ENCODE measurements at regions not wholly inside any gene's neighbourhood (a gene's known extent, or its start where the extent isn't known, plus 50 kb on each side); places are given as distances from the start of the nearest gene placed in this dataset.
A peak's percentile ranks its signal among the peaks of the same experiment; 100 is the strongest.
"Not testable (repeated sequence)": the region's sequence is repeated elsewhere in the genome, so short reads cannot be mapped to it uniquely, and the experiment has no call there.

DNA sequence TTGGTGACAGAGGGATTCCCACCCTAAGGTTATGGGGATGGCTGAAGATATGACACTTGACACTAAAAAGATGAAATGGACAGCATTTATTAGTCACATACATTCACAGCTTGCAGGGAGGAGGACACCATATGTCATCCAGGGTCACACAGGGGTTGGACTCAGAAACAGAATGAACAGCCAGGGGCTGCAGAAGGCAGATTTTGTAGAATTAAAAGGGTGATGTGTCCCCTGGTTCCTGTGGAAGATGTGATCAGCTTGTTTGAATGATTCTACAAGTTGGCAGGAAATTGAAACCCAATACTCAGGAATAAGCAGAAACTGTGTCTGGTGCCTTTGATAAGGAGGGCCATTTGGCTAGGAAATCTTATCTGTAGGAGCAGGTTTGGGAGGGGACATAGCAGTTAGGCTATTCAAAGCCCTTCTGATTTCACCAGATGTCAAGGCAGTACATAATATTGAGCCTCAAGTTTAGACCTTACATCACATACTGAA lies 102.3 kb upstream of the GRIN3A start:
- no peak for DNase-seq

DNA sequence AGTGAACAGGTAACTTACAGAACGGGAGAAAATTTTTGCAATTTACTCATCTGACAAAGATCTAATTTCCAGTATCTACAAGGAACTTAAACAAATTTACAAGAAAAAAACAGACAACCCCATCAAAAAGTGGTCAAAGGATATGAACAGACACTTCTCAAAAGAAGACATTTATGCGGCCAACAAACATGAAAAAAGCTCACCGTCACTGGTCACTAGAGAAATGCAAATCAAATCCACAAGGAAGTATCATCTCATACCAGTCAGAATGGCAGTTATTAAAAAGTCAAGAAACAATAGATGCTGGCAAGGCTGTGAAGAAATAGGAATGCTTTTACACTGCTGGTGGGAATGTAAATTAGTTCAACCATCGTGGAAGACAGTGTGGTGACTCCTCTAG lies 100.5 kb upstream of the GRIN3A start:
- DNase-seq = not testable (repeated sequence)

DNA sequence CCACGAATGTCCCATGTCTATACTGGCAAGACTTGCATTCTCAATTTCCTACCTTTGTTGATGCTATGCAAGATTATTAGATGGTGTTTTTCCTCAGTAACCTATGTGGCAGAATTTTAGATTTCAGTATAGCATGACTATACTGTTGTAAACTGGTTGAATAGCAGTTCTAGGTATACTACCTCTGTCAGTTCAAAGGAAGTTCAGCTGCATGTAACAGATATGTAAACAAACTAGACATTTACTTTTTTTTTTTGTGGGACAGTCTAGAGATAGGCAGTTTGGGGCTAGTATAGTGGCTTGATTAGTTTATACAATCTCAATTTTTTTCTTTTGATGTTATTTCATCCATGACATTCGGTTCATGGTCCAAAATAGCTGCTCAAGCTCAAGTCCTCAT lies 97.6 kb upstream of the GRIN3A start:
- DNase-seq = no peak

DNA sequence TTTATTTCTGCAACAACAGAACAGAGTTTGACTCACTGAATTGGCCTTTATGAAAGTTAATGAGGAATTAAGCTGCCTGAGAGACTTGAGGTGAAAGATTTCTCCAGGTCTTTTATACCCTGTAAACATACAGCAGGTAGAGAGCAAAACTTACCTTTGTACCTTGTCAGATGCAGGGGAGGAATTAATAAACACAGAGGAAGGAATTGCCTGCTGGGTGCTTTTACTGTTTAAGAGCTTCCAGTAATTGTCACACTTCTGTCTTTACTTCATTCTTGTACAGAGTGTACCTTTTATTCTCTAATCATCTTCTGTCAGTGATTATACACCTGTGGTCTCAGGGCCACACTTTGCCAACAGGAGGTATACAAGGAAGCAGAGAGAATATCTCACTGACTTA lies 94.0 kb upstream of the GRIN3A start:
- DNase-seq = no peak

DNA sequence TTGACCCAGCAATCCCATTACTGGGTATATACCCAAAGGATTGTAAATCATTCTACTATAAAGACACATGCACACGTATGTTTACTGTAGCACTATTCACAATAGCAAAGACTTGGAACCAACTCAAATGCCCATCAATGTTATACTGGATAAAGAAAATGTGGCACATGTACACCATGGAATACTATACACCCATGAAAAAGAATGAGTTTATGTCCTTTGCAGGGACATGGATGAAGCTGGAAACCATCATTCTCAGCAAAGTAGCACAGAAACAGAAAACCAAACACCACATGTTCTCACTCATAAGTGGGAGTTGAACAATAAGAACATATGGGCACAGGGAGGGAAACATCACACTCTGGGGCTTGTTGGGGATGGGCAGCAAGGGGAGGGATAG lies 83.0 kb upstream of the GRIN3A start:
- not testable (repeated sequence) for DNase-seq

DNA sequence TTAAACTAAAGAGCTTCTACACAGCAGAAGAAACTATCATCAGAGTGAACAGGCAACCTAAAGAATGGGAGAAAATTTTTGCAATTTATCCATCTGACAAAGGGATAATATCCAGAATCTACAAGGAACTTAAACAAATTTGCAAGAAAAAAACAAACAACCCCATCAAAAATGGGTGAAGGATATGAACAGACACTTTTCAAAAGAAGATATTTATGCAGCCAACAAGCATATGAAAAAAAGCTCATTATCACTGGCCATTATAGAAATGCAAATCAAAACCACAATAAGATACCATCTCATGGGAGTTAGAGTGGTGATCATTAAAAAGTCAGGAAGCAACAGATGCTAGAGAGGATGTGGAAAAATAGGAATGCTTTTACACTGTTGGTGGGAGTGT lies 82.5 kb upstream of the GRIN3A start:
- DNase-seq = not testable (repeated sequence)

DNA sequence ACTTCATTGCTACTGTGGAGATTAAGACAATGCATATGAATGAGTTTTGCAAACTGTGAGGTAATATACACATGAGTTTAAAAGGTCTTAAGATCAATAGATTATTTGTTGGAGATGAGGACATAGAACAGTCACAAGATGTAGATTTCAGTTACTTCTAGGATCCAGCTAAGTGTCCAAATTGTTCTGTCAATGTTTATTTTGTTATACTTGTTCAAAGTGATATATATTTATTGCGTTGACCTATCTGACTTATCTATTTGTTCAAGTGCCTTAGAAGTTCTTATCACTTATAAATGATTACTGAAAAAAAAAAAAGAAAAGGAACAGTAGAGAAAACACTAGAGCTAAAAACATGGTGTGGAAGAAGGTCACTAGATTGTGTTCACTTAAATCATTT lies 75.6 kb upstream of the GRIN3A start:
- no peak for DNase-seq

DNA sequence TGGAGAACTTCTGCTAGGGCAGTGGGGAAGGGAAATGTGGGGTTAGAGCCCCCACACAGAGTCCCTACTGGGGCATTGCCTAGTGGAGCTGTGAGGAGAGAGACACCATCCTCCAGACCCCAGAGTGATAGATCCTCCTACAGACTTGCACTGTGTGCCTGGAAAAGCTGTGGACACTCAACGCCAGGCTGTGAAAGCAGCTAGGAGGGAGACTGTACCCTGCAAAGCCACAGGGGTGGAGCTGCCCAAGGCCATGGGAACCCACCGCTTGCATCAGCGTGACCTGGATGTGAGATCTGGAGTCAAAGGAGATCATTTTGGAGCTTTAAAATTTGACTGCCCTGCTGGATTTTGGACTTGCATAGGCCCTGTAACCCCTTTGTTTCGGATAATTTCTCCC lies 69.4 kb upstream of the GRIN3A start:
- DNase-seq = not testable (repeated sequence)

DNA sequence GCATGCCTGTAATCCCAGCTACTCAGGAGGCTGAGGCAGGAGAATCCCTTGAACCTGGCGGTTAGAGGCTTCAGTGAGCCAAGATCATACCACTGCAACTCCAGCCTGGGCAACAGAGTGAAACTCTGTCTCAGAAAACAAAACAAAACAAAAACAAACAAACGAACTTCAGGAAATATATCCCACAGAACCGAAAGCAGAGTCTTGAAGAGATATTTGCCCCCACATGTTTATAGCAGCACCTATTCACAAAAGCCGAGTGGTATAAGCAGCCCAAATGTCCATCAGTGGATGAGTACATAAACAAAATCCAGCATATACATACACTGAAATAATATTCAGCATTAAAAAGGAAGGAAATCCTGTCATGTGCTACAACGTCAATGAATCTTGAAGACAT lies 57.6 kb upstream of the GRIN3A start:
- no peak for DNase-seq

DNA sequence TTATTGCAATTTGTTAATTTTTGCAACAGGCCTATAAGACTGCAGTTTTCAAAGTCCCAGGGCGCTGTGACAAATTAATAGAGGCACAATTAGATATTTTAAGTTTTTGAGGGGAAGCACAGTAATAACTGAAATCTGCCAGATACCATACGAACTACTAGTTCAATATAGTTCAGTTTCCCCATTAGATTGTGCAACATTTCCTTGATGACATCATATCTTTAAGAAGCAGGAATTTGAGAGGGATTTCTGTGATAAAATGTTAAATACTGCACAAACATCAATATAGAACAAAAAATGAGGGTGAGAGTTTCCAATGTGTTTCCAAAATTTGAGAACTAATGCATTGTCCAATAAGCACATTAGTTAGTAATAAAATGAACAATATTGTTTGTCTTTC lies 56.7 kb upstream of the GRIN3A start:
- peak; percentile 1 for DNase-seq

DNA sequence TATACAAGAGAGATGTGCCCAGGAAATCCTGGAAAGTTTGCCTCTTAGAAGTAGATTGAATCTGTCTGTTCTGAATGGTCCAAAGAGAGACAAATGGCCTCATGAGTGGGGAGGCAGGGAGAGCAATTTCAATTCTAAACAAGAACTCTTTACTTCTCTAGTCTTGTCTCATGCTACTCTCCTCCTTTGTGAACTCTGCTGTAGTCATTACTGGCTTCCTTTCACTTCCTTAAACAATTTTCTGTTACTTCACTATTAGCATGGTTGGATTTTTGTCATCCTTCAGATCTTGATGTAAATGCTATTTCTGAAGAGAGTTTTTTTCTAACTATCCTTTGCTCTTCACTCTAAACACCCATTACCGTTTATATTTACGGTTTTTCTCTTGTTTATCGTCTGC lies 54.0 kb upstream of the GRIN3A start:
- DNase-seq = no peak

DNA sequence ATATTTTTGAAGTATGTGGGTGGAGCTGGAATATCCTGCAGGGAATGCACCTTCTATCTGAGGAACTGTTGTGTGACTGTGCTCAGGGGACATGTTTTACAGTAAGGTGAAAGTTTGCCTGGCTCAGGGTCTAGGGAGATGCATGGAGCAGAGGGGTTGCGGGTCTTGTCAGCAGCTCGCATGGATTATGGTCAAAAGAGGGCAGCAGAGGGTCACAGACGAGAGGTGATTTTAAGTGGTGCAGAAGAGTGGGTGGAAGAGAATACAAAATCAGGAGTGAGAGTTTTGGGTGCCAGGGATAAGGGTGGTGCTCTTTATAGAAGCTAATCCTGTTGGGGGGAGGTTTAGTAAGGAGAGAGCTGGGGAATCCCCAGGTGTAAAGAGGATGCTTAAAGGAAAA lies 53.5 kb upstream of the GRIN3A start:
- DNase-seq = no peak

DNA sequence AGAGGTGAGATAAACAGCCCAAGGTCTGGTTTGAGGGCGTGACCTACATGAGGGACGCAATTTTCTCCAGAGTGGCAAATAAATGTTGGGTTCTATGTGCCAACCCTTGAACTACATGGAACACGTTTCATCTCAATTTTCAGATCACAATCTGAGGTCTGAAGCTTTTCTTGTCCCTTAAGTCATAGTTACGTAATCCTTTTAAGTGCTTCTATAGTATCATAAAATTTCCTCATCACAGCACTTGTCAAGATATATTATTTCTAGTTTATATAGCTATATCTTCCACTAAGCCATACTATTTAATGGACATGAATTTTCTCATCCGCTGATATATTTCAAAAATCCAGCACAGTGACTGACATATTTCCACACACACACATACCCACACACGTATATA lies 53.1 kb upstream of the GRIN3A start:
- DNase-seq = no peak

Measured in suppressor macrophage treated with lipopolysaccharide for 4 hours (primary cell).